Peyer's patch (tissue), 4 donors: ENCODE measurements at regions not wholly inside any gene's neighbourhood (a gene's known extent, or its start where the extent isn't known, plus 50 kb on each side); places are given as distances from the start of the nearest gene placed in this dataset.
"Not testable (repeated sequence)": the region's sequence is repeated elsewhere in the genome, so short reads cannot be mapped to it uniquely, and the experiment has no call there.

Experiments used
- DNase-seq, 3 donors: peaks; one replicate each; pipeline ENCODE4 v3.0.0-alpha.2; 2017 to 2019
- H3K27ac ChIP-seq, 4 donors: fragments of 200-600 bp; sonication (generic); one replicate each; pipeline ENCODE4 v1.5.1; 2016 to 2019
- H3K27me3 ChIP-seq, 2 donors: fragments of 200-600 bp; sonication (generic); one replicate each; pipeline ENCODE4 v1.5.1; 2019
- H3K36me3 ChIP-seq, 3 donors: fragments of 200-600 bp; sonication (generic); one replicate each; pipeline ENCODE4 v1.5.1; 2016 to 2019
- H3K4me1 ChIP-seq, 4 donors: fragments of 200-600 bp; sonication (generic); one replicate each; pipeline ENCODE4 v1.5.1; 2016 to 2019
- H3K4me3 ChIP-seq, 4 donors: fragments of 200-600 bp; sonication (generic); 1 replicate in 3 of 4; 2 replicates in 1 of 4; pipeline ENCODE4 v1.5.1; 2016 to 2019; ENCODE audit warnings: mild to moderate bottlenecking in 1 of 4
- H3K9me3 ChIP-seq, 4 donors: fragments of 200-600 bp; sonication (generic); one replicate each; pipeline ENCODE4 v1.5.1; 2016 to 2019; ENCODE audit warnings: mild to moderate bottlenecking in 1 of 4
- POLR2A ChIP-seq, 2 donors: fragments of 450-650 bp; IDR thresholded peaks; one replicate each; pipeline ENCODE4 v1.5.1; 2017; ENCODE audit warnings: antibody characterized with exemption in 2 of 2, mild to moderate bottlenecking in 2 of 2, moderate library complexity in 2 of 2
- TF ChIP-seq, protein P1 (sequence below), 6 experiments: fragments of 450-650 bp in 4 of 6; fragments of 200-600 bp in 2 of 6; sonication (generic) in 1 of 6; IDR thresholded peaks; one replicate each; pipeline ENCODE4 v1.5.1; 2017 to 2019; ENCODE audit warnings: antibody characterized with exemption in 6 of 6, mild to moderate bottlenecking in 3 of 6, moderate library complexity in 1 of 6

DNA sequence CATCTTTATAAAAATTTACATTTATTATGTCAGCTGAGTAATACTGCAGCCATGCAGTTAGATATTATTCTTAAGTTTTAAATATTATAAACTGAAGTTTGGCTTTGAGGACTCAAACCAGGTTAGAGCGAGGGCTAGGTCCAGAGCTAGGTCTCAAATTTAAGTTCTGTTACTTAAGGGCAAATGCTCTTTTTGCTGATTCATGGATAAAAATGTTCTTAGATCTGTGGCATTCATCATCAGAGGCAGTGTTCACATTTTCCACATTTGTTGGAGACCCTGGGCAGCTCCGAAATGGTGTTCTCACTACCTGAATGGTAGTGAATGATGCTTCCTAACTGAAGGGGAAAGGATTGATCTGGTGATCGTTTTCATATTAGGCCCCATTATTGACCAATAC, 121.4 kb upstream of the MB21D2 start:
- TF ChIP-seq, protein P1, sequence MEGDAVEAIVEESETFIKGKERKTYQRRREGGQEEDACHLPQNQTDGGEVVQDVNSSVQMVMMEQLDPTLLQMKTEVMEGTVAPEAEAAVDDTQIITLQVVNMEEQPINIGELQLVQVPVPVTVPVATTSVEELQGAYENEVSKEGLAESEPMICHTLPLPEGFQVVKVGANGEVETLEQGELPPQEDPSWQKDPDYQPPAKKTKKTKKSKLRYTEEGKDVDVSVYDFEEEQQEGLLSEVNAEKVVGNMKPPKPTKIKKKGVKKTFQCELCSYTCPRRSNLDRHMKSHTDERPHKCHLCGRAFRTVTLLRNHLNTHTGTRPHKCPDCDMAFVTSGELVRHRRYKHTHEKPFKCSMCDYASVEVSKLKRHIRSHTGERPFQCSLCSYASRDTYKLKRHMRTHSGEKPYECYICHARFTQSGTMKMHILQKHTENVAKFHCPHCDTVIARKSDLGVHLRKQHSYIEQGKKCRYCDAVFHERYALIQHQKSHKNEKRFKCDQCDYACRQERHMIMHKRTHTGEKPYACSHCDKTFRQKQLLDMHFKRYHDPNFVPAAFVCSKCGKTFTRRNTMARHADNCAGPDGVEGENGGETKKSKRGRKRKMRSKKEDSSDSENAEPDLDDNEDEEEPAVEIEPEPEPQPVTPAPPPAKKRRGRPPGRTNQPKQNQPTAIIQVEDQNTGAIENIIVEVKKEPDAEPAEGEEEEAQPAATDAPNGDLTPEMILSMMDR (IDR thresholded peaks at IDR 0.05), result no peak
- TF ChIP-seq POLR2A (IDR thresholded peaks at IDR 0.05), result no peak
- H3K4me3 ChIP-seq, result no peak overlapping the region
- no peak overlapping the region for H3K27ac ChIP-seq
- no peak for DNase-seq
- no peaks in the 10 kb centered on the region for H3K9me3 ChIP-seq
- no peaks in the 10 kb centered on the region for H3K36me3 ChIP-seq
- no peaks in the 10 kb centered on the region for H3K27me3 ChIP-seq
- H3K4me1 ChIP-seq, result no peaks in the 10 kb centered on the region

DNA sequence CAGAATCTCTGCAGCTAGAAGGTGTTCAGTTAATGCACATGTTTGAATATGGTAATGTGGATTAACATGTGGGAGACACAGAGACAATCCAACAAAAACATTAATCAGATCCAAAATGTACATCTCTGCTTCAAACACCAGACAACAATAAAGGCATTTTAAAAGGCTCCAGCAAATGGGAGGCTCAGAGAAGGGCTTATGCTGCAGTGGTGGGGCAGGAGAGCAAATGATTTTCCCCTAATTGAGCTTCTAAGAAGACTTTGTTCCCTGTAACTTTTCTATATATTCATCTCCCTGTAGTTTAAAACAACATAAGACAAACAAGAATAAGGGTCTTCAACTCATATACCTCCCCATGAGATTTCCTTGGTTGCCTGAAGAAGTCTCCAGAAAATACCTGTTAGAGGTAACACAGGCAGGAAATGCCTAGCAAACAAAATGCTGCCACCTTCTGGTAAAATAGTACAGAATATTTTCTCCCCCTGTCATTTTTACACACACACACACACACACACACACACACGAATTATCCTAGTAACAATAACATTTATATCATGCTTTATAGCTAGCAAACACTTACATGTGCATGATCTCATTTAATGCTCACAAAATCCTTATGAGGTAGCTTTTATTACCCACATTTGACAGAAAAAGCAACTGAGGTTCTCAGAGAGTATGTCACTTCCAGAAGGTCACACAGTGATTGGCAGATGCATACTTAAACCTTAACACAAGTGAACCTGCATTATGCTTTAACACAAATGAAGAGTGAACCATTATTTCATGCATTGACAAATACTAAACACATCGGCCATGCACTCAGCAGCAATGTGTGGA, 123.4 kb upstream of the MB21D2 start:
- no peak for DNase-seq

DNA sequence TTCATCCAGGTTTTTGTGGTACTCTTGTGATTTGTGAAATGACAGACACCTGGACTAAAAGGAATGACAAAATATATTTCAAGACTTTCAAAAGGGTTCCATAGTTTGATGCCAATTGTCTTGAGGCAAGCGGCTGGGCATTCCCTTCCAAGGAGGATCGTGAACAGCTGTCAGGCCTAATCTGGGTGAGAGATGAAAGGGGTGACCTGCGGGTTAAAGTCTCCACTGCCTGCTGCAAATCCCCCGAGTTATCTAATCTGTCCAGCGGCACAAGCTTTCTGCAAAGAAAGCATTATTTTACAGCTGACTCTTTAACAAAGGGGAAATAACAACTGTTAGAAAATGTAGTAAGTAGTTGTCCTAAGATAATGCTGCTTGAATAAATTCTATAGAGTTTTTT, 128.7 kb upstream of the MB21D2 start:
- H3K4me1 ChIP-seq, result no peaks in the 10 kb centered on the region
- H3K27ac ChIP-seq, result no peak overlapping the region
- no peak for DNase-seq
- H3K27me3 ChIP-seq, result no peaks in the 10 kb centered on the region
- no peaks in the 10 kb centered on the region for H3K36me3 ChIP-seq
- H3K4me3 ChIP-seq, result no peak overlapping the region
- no peaks in the 10 kb centered on the region for H3K9me3 ChIP-seq
- TF ChIP-seq, protein P1 (IDR thresholded peaks at IDR 0.05), result no peak
- TF ChIP-seq POLR2A (IDR thresholded peaks at IDR 0.05), result no peak

More for the DNA sequence above, 123.4 kb upstream of the MB21D2 start:
- H3K9me3 ChIP-seq, result no peaks in the 10 kb centered on the region
- TF ChIP-seq, protein P1 (IDR thresholded peaks at IDR 0.05), result peak in 5 of 6 experiments; percentile 9 to 75 (median 68)
- no peak for TF ChIP-seq POLR2A (IDR thresholded peaks at IDR 0.05)
- H3K36me3 ChIP-seq, result no peaks in the 10 kb centered on the region
- no peak overlapping the region for H3K27ac ChIP-seq
- no peaks in the 10 kb centered on the region for H3K27me3 ChIP-seq
- no peak overlapping the region for H3K4me3 ChIP-seq
- H3K4me1 ChIP-seq, result no peaks in the 10 kb centered on the region

DNA sequence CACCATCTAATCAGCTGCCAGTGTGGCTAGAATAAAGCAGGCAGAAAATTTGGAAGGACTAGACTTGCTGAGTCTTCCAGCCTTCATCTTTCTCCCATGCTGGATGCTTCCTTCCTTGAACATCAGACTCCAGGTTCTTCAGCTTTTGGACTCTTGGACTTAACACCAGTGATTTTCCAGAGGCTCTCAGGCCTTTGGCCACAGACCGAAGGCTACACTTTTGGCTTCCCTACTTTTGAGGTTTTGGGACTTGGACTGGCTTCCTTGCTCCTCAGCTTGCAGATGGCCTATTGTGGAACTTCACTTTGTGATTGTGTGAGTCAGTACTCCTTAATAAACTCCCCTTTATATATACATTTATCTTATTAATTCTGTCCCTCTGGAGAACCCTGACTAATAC, 129.8 kb upstream of the MB21D2 start:
- H3K36me3 ChIP-seq, DNase-seq, H3K4me1 ChIP-seq, H3K9me3 ChIP-seq, H3K4me3 ChIP-seq, H3K27ac ChIP-seq, H3K27me3 ChIP-seq: not testable (repeated sequence)

DNA sequence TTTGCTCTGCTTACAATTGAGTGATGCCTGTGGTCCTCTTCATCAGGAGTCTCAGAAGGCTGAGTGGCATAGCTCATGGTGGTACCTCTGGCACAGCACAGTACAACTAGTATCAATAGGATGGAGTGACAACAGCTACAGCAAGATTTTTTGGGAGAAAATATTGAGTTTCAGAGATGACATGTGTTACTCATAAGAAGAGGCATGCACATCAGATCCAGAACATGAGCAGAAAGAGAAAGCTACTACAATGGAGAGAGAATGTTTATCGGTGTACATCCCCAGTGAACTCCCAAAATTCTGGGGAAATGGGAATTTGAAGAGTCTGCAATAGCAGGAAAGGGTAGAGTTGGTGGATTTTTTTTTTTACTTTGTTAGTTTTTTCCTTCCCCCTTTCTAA, 130.5 kb upstream of the MB21D2 start:
- no peak for DNase-seq
- Histone ChIP-seq H3K27ac (no peak overlapping the region), H3K9me3 (no peaks in the 10 kb centered on the region), H3K36me3 (no peaks in the 10 kb centered on the region), H3K4me3 (no peak overlapping the region), H3K4me1 (no peaks in the 10 kb centered on the region), H3K27me3 (no peaks in the 10 kb centered on the region)
- TF ChIP-seq POLR2A (IDR thresholded peaks at IDR 0.05), result no peak
- TF ChIP-seq, protein P1 (IDR thresholded peaks at IDR 0.05), result no peak

DNA sequence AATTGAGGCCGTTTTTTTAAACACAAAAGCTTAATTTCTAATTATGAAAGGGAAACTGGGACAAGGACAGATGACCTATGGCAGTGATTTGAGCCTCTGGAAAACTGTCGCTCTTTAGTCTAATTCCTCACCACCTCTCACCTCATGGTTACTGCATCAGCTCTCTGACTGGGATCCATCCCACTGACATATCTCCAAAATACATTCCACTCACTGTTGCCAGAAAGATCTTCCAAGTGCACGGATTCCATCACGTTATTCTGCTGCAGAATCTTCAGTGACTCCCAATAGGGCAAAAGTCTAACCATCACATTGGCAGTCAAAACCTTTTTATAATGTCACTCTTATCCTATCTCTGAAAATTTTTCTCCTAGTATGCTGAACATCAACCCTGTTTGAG, 132.3 kb upstream of the MB21D2 start:
- no peak overlapping the region for H3K27ac ChIP-seq
- DNase-seq, result no peak
- no peaks in the 10 kb centered on the region for H3K36me3 ChIP-seq
- H3K27me3 ChIP-seq, result no peaks in the 10 kb centered on the region
- no peaks in the 10 kb centered on the region for H3K9me3 ChIP-seq
- no peaks in the 10 kb centered on the region for H3K4me1 ChIP-seq
- no peak for TF ChIP-seq POLR2A (IDR thresholded peaks at IDR 0.05)
- TF ChIP-seq, protein P1 (IDR thresholded peaks at IDR 0.05), result no peak
- no peak overlapping the region for H3K4me3 ChIP-seq
